ENCODE measurements at regions not wholly inside any gene's neighbourhood (a gene's known extent, or its start where the extent isn't known, plus 50 kb on each side); places are given as distances from the start of the nearest gene placed in this dataset.

GRCh38 chr6:149197482-149197881 lies 120.0 kb upstream of the TAB2 start:
- Histone ChIP-seq H3K36me3 (no peaks in the 10 kb centered on the region), H3K27me3 (replicated peaks; ENCODE audit: insufficient read depth) (no peaks in the 10 kb centered on the region), H3K27ac (no peak overlapping the region), H3K9me3 (no peaks in the 10 kb centered on the region), H3K4me1 (ENCODE audit: control insufficient read depth in 1 of 2, low read depth in 2 of 2) (no peaks in the 10 kb centered on the region), H3K4me3 (no peak overlapping the region)
- ATAC-seq (ENCODE audit: insufficient number of reproducible peaks, low FRiP score, low read depth), result no peak
- TF ChIP-seq, protein P1, sequence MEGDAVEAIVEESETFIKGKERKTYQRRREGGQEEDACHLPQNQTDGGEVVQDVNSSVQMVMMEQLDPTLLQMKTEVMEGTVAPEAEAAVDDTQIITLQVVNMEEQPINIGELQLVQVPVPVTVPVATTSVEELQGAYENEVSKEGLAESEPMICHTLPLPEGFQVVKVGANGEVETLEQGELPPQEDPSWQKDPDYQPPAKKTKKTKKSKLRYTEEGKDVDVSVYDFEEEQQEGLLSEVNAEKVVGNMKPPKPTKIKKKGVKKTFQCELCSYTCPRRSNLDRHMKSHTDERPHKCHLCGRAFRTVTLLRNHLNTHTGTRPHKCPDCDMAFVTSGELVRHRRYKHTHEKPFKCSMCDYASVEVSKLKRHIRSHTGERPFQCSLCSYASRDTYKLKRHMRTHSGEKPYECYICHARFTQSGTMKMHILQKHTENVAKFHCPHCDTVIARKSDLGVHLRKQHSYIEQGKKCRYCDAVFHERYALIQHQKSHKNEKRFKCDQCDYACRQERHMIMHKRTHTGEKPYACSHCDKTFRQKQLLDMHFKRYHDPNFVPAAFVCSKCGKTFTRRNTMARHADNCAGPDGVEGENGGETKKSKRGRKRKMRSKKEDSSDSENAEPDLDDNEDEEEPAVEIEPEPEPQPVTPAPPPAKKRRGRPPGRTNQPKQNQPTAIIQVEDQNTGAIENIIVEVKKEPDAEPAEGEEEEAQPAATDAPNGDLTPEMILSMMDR (IDR thresholded peaks at IDR 0.05), result no peak
- no peak for DNase-seq (ENCODE audit: low spot score)

DNA sequence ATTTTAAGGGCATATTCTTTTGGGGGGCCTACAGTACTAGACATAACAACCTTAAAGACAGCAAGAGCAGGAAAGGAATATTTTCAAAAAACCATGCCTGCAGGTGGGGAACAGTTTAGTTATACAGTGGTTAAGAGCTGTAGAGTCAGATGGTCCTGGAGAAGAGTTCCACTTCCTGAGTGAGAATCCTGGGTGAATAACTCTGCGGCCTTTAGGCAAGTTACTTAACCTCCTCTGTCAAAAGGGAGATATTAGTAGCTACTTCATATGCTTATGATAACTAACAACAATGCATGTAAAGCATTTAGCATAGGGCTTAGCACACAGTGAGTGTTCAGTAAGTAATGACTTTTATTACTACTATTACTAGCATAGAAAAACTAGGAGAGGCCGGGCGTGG lies 119.2 kb upstream of the TAB2 start:
- TF ChIP-seq, protein P1 (IDR thresholded peaks at IDR 0.05), result no peak
- Histone ChIP-seq H3K27me3 (replicated peaks; ENCODE audit: insufficient read depth) (no peaks in the 10 kb centered on the region), H3K4me3 (no peak overlapping the region), H3K36me3 (no peaks in the 10 kb centered on the region), H3K27ac (no peak overlapping the region), H3K4me1 (ENCODE audit: control insufficient read depth in 1 of 2, low read depth in 2 of 2) (no peaks in the 10 kb centered on the region), H3K9me3 (no peaks in the 10 kb centered on the region)
- ATAC-seq (ENCODE audit: insufficient number of reproducible peaks, low FRiP score, low read depth), result no peak
- DNase-seq (ENCODE audit: low spot score), result no peak

GRCh38 chr6:149200282-149200945 lies 117.1 kb upstream of the TAB2 start:
- Histone ChIP-seq H3K27ac (no peak overlapping the region), H3K4me3 (no peak overlapping the region), H3K9me3 (no peaks in the 10 kb centered on the region), H3K27me3 (replicated peaks; ENCODE audit: insufficient read depth) (no peaks in the 10 kb centered on the region), H3K36me3 (no peaks in the 10 kb centered on the region), H3K4me1 (ENCODE audit: control insufficient read depth in 1 of 2, low read depth in 2 of 2) (no peaks in the 10 kb centered on the region)
- no peak for DNase-seq (ENCODE audit: low spot score)
- no peak for ATAC-seq (ENCODE audit: insufficient number of reproducible peaks, low FRiP score, low read depth)
- TF ChIP-seq, protein P1 (IDR thresholded peaks at IDR 0.05), result no peak

GRCh38 chr6:149201068-149201655 lies 116.3 kb upstream of the TAB2 start:
- Histone ChIP-seq H3K4me1 (ENCODE audit: control insufficient read depth in 1 of 2, low read depth in 2 of 2) (no peaks in the 10 kb centered on the region), H3K9me3 (no peaks in the 10 kb centered on the region), H3K27ac (no peak overlapping the region), H3K27me3 (replicated peaks; ENCODE audit: insufficient read depth) (no peaks in the 10 kb centered on the region), H3K36me3 (no peaks in the 10 kb centered on the region), H3K4me3 (no peak overlapping the region)
- TF ChIP-seq, protein P1 (IDR thresholded peaks at IDR 0.05), result no peak
- ATAC-seq (ENCODE audit: insufficient number of reproducible peaks, low FRiP score, low read depth) (no peak), DNase-seq (ENCODE audit: low spot score) (no peak)

DNA sequence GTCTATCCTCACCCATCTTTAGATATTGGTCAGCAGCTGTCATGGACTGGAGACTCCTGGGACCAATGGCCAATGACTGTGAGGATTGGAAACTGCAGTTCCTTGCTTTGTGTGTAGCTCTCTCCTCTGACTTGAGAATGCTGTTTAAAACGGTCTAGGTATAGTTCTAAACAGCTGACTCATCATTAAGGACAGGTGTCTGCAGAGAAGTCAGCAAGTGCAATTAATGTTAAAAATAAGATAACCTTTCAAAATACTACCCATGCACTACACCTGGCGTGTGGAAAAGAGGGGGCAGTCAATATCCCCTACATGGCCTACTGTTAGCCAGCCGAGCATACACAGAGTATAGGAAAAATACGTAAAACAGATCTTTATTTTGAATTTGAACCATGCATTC lies 115.4 kb upstream of the TAB2 start:
- ATAC-seq (ENCODE audit: insufficient number of reproducible peaks, low FRiP score, low read depth), result no peak
- Histone ChIP-seq H3K4me1 (ENCODE audit: control insufficient read depth in 1 of 2, low read depth in 2 of 2) (no peaks in the 10 kb centered on the region), H3K27me3 (replicated peaks; ENCODE audit: insufficient read depth) (no peaks in the 10 kb centered on the region), H3K4me3 (no peak overlapping the region), H3K36me3 (no peaks in the 10 kb centered on the region), H3K27ac (no peak overlapping the region), H3K9me3 (no peaks in the 10 kb centered on the region)
- TF ChIP-seq, protein P1 (IDR thresholded peaks at IDR 0.05), result no peak
- no peak for DNase-seq (ENCODE audit: low spot score)

Measured in thoracic aorta (tissue), 2 donors.